Peyer's patch (tissue), 4 donors: ENCODE measurements at regions not wholly inside any gene's neighbourhood (a gene's known extent, or its start where the extent isn't known, plus 50 kb on each side); places are given as distances from the start of the nearest gene placed in this dataset.

Experiments used
- CTCF ChIP-seq, 6 experiments: fragments of 450-650 bp in 4 of 6; fragments of 200-600 bp in 2 of 6; sonication (generic) in 1 of 6; IDR thresholded peaks; one replicate each; pipeline ENCODE4 v1.5.1; 2017 to 2019; ENCODE audit warnings: antibody characterized with exemption in 6 of 6, mild to moderate bottlenecking in 3 of 6, moderate library complexity in 1 of 6
- POLR2A ChIP-seq, 2 donors: fragments of 450-650 bp; IDR thresholded peaks; one replicate each; pipeline ENCODE4 v1.5.1; 2017; ENCODE audit warnings: antibody characterized with exemption in 2 of 2, mild to moderate bottlenecking in 2 of 2, moderate library complexity in 2 of 2

- no peak for TF ChIP-seq POLR2A (IDR thresholded peaks at IDR 0.05)
- TF ChIP-seq CTCF (IDR thresholded peaks at IDR 0.05), result no peak
These were observed 294.8 kb downstream of the ATPSCKMT start for GRCh38 chr5:9954869-9955268.
